Endodermal cell (in vitro differentiated cells): ENCODE measurements at regions not wholly inside any gene's neighbourhood (a gene's known extent, or its start where the extent isn't known, plus 50 kb on each side); places are given as distances from the start of the nearest gene placed in this dataset.

Source experiments
- DNase-seq: peaks from one replicate; pipeline ENCODE4 v3.0.0-alpha.2; 2017
- H3K27ac ChIP-seq: 2 replicates; pipeline ENCODE4 v1.5.1; 2013; ENCODE audit warnings: mild to moderate bottlenecking, low read depth, low read length, moderate library complexity
- H3K27me3 ChIP-seq: 2 replicates; pipeline ENCODE4 v1.6.1; 2013; ENCODE audit warnings: mild to moderate bottlenecking, low read length, moderate library complexity; ENCODE audit not compliant: insufficient read depth, control insufficient read depth, poor library complexity, severe bottlenecking
- H3K36me3 ChIP-seq: 2 replicates; pipeline ENCODE4 v1.7.0; 2013; ENCODE audit warnings: mild to moderate bottlenecking, low read length, moderate library complexity; ENCODE audit not compliant: control insufficient read depth, insufficient read depth
- H3K4me1 ChIP-seq: one replicate; pipeline ENCODE4 v1.7.0; 2013; ENCODE audit warnings: low read length; ENCODE audit not compliant: control insufficient read depth, insufficient read depth
- H3K4me3 ChIP-seq: 2 replicates; pipeline ENCODE4 v1.5.1; 2013; ENCODE audit warnings: mild to moderate bottlenecking, low read length, moderate library complexity
- H3K9ac ChIP-seq: 2 replicates; pipeline ENCODE4 v1.6.1; 2013; ENCODE audit warnings: mild to moderate bottlenecking, low read length, moderate library complexity; ENCODE audit not compliant: poor library complexity, severe bottlenecking; ENCODE audit errors: extremely low read depth
- H3K9me3 ChIP-seq: 2 replicates; pipeline ENCODE4 v1.6.1; 2013; ENCODE audit warnings: mild to moderate bottlenecking, low read length, moderate library complexity; ENCODE audit not compliant: control insufficient read depth
- H3K27ac Mint-ChIP-seq: 2 replicates; pipeline ENCODE4 v1.8.0; 2020; ENCODE audit warnings: mixed read lengths
- H3K27me3 Mint-ChIP-seq: 2 replicates; pipeline ENCODE4 v1.8.0; 2021; ENCODE audit warnings: mild to moderate bottlenecking, mixed read lengths; ENCODE audit not compliant: insufficient read depth
- H3K36me3 Mint-ChIP-seq: 2 replicates; pipeline ENCODE4 v1.8.0; 2020; ENCODE audit warnings: low read depth, mixed read lengths
- H3K4me1 Mint-ChIP-seq: 2 replicates; pipeline ENCODE4 v1.8.0; 2020; ENCODE audit warnings: mixed read lengths
- H3K4me3 Mint-ChIP-seq: 2 replicates; pipeline ENCODE4 v1.8.0; 2020; ENCODE audit warnings: mild to moderate bottlenecking, moderate library complexity, mixed read lengths
- H3K9me3 Mint-ChIP-seq: 2 replicates; pipeline ENCODE4 v1.8.0; 2020; ENCODE audit warnings: mild to moderate bottlenecking, mixed read lengths
- WGBS, 2 experiments: methylation state at CpG; one replicate each; pipeline versions ENCODE4 v1.1.5 to v1.1.7; 2013; ENCODE audit warnings: missing lambda C conversion rate in 2 of 2, mixed read lengths in 1 of 2; ENCODE audit not compliant: insufficient coverage in 1 of 2, insufficient read length in 1 of 2; 5-methylcytosine and 5-hydroxymethylcytosine counted together
- TF ChIP-seq, protein P1 (sequence below): fragments of 200-600 bp; sonication (generic); conservative IDR thresholded peaks from 2 replicates; pipeline ENCODE4 v1.5.0; 2021; ENCODE audit warnings: antibody characterized with exemption, mild to moderate bottlenecking

DNA sequence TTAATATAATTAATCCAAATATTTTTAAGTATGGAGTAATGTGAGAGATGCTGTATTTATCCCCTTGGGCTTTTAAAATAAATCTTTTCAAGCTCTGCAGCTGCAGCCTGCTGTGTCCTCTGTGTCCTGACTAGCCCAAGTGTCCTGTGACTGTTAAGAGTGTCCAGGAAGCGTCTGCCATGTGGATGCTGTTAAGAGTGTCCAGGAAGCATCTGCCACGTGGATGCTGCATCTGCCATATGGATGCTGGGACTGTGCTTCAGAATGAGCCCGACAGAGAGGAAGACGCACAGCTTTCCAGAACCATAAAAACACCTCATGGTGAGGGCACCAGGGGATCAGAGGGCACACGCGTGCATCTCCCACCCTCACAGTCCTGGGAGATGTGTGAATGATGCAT, 307.2 kb downstream of the ADGRD1 start:
- WGBS, 2 experiments, result 95 to 97% methylated on average over 6 of the region's 6 CpGs
- H3K27ac Mint-ChIP-seq, result no peak overlapping the region
- Histone ChIP-seq H3K4me3 (no peak overlapping the region), H3K9ac (no peak overlapping the region), H3K9me3 (no peaks in the 10 kb centered on the region), H3K27ac (no peak overlapping the region), H3K4me1 (no peaks in the 10 kb centered on the region), H3K27me3 (no peaks in the 10 kb centered on the region), H3K36me3 (no peaks in the 10 kb centered on the region)
- H3K4me1 Mint-ChIP-seq, result no peaks in the 10 kb centered on the region
- no peak overlapping the region for H3K4me3 Mint-ChIP-seq
- TF ChIP-seq, protein P1, sequence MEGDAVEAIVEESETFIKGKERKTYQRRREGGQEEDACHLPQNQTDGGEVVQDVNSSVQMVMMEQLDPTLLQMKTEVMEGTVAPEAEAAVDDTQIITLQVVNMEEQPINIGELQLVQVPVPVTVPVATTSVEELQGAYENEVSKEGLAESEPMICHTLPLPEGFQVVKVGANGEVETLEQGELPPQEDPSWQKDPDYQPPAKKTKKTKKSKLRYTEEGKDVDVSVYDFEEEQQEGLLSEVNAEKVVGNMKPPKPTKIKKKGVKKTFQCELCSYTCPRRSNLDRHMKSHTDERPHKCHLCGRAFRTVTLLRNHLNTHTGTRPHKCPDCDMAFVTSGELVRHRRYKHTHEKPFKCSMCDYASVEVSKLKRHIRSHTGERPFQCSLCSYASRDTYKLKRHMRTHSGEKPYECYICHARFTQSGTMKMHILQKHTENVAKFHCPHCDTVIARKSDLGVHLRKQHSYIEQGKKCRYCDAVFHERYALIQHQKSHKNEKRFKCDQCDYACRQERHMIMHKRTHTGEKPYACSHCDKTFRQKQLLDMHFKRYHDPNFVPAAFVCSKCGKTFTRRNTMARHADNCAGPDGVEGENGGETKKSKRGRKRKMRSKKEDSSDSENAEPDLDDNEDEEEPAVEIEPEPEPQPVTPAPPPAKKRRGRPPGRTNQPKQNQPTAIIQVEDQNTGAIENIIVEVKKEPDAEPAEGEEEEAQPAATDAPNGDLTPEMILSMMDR, result no peak
- H3K36me3 Mint-ChIP-seq, result peaks cover 2% of the 10 kb centered on the region
- no peak for DNase-seq
- peaks cover 3% of the 10 kb centered on the region for H3K27me3 Mint-ChIP-seq
- H3K9me3 Mint-ChIP-seq, result no peaks in the 10 kb centered on the region

DNA sequence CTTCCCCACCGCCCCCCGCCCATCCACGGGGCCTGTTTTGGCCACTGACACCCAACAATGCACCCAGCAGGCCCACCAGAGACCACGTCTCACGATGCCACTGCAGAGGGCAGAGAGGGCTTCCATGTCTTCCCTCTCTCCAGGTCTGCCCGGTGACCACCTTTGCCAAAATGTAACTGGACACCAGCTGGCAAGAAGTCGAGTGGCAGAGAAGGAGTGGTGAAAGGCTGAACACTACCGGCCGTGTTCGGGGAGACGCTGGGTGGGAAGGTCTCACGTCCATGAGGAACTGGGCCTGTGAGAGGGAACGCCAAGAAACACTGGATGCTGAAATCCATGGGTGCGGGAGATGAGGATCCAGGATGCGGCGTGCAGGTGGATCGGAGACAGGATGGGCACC, 308.2 kb downstream of the ADGRD1 start:
- no peaks in the 10 kb centered on the region for H3K4me1 Mint-ChIP-seq
- TF ChIP-seq, protein P1, result no peak
- H3K4me3 Mint-ChIP-seq, result no peak overlapping the region
- H3K4me1 ChIP-seq, result no peaks in the 10 kb centered on the region
- no peaks in the 10 kb centered on the region for H3K9me3 Mint-ChIP-seq
- H3K9me3 ChIP-seq, result no peaks in the 10 kb centered on the region
- H3K27ac Mint-ChIP-seq, result no peak overlapping the region
- H3K27me3 ChIP-seq, result no peaks in the 10 kb centered on the region
- H3K27ac ChIP-seq, result no peak overlapping the region
- H3K36me3 ChIP-seq, result no peaks in the 10 kb centered on the region
- no peak overlapping the region for H3K4me3 ChIP-seq
- H3K27me3 Mint-ChIP-seq, result peaks cover 2% of the 10 kb centered on the region
- no peak for DNase-seq
- no peaks in the 10 kb centered on the region for H3K36me3 Mint-ChIP-seq
- whole genome bisulfite sequencing, 2 experiments, result 90 to 99% methylated on average over 10 to 17 of the region's 17 CpGs
- no peak overlapping the region for H3K9ac ChIP-seq

DNA sequence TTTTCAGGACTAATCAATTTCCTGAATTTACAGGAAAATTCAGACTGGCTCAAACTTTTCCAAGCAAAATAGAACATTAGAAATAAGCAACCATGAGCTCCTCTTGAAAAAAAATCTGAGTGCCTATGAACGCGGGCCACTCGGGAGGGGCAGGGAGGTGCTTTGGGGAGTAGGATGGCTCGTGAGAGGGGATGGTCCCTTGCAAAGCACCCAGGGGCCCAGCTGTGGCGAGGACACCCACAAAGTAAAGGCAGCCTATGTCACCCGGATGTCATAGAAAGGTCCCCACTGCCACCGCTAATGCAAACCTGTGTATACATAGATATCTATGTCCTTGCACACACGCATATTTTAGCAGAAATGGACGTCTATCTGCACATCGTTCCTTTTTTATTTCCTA, 309.9 kb downstream of the ADGRD1 start:
- Mint-ChIP-seq H3K9me3 (no peaks in the 10 kb centered on the region), H3K27ac (no peak overlapping the region), H3K27me3 (peaks cover 2% of the 10 kb centered on the region), H3K4me3 (no peak overlapping the region), H3K36me3 (no peaks in the 10 kb centered on the region), H3K4me1 (no peaks in the 10 kb centered on the region)
- no peak for DNase-seq
- Histone ChIP-seq H3K36me3 (no peaks in the 10 kb centered on the region), H3K27ac (no peak overlapping the region), H3K9me3 (no peaks in the 10 kb centered on the region), H3K4me1 (no peaks in the 10 kb centered on the region), H3K9ac (no peak overlapping the region), H3K27me3 (no peaks in the 10 kb centered on the region), H3K4me3 (no peak overlapping the region)
- TF ChIP-seq, protein P1, result no peak
- 89 to 97% methylated on average over 8 to 10 of the region's 10 CpGs for WGBS, 2 experiments
